GM18499 (cell line): ENCODE measurements at regions not wholly inside any gene's neighbourhood (a gene's known extent, or its start where the extent isn't known, plus 50 kb on each side); places are given as distances from the start of the nearest gene placed in this dataset.
"Not testable (repeated sequence)": the region's sequence is repeated elsewhere in the genome, so short reads cannot be mapped to it uniquely, and the experiment has no call there.

ENCODE experiments used
- ATAC-seq: cut with Tn5 transposase; IDR thresholded peaks from one replicate; pipeline ENCODE4 v1.9.1; 2021; ENCODE audit warnings: moderate number of reproducible peaks; ENCODE audit not compliant: insufficient read depth, unreplicated experiment

DNA sequence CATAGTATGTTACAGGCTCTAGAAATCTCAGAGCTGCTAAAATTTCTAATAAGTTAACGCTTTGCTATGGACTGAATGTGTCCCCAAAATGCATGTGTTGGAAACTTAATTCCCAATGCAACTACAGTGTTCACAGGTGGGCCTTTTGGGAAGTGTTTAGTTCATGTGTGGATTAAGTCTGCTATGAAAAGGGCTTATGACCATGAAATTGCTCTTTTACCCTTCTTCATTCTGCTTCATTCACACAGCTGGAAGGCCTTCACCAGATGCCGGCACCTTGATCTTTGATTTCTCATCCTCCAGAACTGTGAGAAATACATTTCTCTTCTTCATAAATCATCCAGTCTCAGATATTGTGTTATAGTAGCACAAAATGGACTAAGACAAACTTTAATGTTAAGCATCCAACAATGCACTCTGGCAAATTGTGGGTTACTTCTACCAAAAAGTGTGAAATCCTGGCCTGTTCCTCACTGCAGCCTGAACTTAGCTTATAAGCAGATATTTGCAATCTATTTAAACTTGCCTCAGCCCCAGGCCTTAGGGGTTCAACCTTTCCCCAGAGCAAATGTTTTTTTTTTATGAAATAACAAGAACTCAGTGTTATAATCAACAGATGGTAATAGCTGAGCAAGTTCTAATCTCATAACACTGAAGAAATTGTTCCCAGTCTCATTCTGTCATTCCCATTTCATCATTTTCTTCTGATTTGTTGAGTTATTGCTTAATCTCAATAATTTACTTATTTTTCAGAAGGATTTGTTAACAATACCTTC is 523.6 kb downstream of the KIF20B start:
- no peak for ATAC-seq

DNA sequence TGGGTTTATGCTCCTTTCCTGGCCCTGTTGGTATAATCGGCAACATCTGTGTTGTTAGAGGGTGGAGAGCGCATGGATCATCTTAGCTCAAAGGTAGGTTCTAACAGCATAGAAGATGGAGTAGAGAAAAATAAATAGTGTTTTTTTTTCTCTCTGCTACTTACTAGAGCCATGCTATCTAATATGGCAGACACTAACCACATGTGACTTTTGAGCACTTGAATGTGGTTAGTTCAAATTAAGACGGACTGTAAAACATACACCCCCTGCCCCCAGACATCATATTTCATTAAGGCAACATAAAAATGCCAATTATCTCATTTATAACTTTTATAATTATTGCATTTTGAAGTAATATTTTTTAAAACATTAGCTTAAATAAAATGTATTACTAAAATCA is 525.1 kb downstream of the KIF20B start:
- ATAC-seq, result no peak

DNA sequence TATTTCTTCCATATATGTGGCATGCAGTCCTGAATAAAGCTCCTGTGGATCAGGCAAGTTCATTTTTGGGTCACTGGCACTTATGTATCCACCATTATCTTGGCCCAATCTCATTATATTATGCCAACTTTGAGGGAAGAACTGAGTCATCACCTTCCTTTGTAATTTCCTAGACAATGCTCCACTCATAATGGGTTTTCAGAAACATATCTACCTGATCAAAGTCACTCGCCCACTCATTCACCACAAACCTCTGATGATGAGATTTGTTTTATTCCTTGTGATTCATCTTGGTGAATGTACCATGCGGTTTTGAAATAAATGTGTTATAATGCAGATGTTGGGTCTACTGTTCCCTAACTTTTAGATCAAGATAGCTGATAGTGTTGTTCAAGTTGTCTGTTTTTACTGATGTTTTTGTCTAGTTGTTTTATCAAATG is 525.8 kb downstream of the KIF20B start:
- ATAC-seq, result no peak

DNA sequence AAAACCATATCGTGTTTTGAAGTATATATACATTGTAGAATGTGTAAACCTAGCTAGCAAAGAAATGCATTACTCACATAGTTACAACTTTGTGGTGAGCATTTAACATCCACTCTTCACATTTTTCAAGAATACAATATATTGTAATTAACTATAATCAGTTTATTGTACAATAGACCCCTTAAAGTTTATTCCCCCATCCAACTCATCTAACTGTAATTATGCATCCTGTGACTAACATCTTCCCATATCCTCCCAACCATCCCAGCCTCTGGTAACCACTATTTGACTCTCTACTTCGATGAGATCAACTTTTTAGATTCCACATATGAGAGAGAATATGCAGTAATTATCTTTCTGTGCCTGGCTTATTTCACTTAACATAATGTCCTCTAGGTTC is 526.4 kb downstream of the KIF20B start:
- no peak for ATAC-seq

DNA sequence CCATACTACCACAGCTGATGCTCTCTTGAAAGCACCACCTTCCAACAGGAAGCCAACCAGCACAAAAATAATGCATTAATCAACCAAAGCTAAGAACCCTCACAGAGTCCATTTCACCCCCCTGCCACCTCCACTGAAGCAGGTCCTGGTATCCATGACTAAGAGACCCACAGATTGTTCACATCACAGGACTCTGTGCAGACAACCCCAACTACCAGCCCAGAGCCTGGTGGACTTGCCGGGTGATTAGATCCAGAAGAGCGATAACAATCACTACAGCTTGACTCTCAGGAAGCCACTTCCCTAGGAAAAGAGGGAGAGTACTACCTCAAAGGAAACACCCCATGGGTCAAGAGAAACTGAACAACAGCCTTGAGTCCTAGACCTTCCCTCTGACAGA is 528.1 kb downstream of the KIF20B start:
- no peak for ATAC-seq

DNA sequence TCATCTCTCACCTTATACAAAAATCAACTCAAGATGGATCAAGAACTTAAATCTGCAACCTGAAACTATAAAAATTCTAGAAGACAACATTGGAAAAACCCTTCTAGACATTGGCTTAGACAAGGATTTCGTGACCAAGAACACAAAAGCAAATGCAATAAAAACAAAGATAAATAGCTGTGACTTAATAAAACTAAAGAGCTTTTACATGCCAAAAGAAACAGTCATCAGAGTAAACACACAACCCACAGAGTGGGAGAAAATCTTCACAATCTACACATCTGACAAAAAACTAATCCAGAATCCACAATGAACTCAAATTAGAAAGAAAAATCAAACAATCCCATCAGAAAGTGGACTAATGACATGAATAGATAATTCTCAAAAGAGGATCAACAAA is 532.4 kb downstream of the KIF20B start:
- not testable (repeated sequence) for ATAC-seq

DNA sequence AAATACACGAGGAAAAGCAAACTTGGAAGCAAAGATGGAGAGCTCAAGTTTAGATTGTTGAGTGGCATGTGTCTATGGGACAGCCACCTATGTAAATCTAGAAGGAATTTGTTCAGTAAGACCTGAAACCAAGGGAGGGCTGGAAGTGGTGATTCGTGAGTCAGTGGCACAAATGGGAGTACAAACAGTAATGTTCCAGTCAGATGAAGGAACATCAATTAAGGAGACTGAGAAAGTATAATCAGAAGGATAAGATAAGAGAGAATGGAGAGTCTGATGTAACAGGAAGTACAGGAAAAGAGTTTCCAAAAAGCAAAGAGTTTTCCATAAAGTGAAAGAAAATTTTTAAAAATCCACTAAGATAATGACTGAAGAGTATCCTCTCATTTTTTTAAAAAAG is 544.2 kb downstream of the KIF20B start:
- ATAC-seq, result no peak

DNA sequence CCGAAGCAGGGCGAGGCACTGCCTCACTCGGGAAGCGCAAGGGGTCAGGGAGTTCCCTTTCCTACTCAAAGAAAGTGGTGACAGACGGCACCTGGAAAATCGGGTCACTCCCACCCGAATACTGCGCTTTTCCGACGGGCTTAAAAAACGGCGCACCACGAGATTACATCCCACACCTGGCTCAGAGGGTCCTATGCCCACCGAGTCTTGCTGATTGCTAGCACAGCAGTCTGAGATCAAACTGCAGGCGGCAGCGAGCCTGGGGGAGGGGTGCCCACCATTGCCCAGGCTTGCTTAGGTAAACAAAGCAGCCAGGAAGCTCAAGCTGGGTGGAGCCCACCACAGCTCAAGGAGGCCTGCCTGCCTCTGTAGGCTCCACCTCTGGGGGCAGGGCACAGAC is 549.4 kb downstream of the KIF20B start:
- not testable (repeated sequence) for ATAC-seq

DNA sequence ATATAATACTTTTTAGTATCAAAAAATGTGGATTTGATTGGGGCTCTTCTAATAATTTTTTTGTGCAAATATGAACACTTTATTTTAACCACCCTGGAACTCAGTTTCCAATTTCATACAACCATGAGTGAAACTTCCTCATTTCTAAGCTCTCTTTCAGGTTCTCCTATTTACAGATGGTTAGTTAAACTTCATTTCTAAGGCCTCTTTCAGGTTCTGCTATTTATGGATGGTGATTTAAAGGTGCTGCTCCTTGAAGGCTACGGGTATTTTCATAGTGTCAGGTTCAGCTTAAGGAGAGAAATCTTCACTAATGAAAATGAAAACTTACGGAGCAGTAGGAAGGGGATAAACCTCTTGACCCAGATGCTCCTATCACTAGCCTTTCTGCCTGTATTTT is 568.3 kb downstream of the KIF20B start:
- no peak for ATAC-seq

DNA sequence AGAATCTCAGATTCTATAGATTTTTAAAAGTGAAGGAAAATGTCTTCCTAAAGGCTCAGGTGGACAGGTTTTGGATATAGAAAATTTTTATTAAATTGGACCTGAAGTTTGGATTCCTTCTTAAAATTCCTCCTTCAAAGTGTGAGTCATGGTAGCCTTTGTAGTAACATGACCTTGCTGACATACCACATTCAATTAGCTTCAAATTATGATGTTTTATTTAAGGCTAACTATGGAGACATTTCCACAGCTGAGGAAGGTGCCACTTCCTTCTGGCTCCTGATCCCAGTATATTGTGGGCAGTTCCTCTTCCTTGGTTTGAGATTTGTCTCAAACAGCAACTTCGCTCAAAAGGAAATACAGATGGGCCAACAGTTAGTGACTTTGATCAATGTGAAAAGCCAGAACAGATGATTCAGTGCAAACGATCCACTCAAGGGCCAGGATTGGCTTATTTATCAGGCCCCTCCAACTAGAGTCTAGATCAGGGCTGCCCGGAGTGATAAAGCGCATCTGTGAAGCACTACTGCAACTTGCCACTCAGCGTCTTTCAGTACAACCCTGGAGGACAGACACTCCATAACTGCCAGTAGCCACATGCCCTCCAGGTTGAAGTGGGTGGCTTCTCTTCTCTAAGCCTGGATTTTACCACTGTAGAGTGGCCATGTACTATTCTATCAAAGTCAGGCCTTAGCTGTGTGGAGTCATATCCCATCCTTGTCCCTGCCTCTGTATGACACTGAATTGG is 573.5 kb downstream of the KIF20B start:
- ATAC-seq, result no peak

DNA sequence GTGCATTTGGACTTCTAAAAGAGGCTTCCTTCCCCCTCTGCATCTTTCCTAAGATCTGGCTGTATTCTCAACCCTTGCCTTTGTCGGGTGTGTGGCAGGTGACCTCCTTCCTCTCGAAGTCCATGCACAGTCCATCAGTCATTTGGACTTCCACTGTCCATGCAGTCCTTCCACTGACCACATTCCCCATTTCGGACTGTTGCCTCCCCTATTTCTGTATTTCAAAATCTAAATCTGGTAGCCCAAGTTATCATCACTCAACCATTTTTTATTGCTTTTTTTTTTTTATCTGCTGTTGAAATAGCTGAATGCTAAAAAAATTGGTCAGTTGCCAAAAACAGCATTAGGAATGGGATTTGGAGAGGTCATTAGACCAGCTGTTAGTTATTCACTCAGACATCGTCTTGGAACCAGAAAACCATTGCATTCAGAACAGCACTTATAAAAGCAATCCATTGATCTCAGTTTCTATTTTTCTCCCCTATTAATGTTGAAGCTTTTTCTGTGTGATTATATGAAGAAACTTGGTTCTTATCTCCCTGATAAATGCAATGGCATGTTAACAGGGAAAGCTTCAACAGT is 575.6 kb downstream of the KIF20B start:
- ATAC-seq, result no peak

DNA sequence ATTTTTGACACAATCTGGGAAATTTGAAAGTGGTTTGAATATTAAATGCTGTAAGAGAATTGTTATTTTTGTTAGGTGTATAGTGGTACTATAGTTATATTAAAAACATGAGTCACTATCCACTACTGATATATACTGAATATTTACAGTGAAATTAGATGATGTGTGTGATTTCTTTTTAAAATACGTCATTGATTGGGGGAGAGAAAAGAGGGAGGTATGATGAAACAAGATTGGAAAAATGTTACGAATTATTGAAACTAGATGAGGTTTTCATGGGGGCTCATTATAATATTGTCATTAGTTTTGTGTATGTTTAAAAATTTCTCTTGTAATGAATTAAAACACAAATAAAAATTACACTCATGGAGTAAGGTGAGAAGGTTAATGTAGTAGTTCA is 571.4 kb downstream of the HTR7 start:
- no peak for ATAC-seq

DNA sequence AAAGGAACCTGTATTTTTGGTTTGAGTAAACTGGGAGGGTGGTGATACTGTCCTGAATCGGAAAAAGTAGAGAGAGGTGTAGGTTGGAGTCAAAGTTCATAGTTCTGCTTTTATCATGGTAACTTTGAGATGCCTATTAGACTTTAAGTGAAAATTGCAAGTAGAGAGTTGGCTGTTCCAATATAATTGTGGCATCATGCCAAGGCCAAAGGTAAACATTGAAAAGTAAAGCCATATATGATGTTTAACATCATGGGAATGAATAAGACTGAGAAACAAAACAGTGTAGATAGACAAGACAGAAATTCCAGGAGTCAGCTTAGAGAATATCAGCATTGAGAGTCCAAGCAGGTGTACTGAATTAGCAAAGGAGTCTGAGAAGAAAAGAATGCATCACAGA is 570.9 kb downstream of the HTR7 start:
- ATAC-seq, result no peak

DNA sequence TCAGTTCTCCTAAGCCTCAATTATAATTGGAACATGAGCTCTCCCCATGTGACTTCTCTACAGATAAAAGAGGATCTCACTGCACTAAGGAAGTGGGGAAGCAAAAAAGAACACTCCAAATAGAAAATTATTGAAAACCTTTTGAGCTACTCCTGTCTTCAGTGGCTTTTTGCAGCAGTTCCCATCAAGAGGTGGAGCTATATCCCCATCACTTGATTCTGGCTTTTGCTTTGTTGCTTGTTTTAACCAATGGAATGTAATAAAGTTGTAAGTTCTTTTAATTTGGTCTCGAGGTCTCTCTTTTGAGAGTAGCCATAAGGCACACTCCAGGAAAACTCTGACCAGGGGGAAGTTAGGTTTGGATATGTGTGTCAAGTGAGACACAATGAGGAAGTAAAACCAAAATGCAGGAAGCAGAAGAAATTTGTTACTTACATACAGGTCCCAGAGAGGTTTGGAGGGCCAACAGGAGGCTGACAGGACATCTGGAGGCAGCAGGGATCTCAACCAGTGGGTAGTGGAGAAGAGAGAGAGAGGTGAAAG is 569.4 kb downstream of the HTR7 start:
- no peak for ATAC-seq

DNA sequence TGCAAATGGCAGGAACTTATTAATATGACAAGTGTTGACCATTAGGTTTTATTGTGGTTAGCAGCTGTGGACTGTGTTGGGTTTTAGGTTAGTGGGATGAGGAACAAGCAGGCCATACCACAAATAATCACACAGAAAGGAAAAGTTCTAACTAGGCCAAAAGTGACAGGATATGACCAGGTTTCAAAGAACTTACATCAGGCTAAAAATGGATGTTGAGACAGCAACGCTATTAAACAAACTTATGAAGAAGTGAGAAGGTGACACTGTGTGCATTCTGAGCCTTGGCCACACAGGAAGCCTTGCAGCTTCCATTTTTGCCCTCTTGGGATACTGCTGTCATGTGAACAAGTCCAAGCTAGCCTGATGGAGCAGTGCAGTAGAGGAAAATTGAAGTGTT is 568.8 kb downstream of the HTR7 start:
- peak; percentile 48 for ATAC-seq

DNA sequence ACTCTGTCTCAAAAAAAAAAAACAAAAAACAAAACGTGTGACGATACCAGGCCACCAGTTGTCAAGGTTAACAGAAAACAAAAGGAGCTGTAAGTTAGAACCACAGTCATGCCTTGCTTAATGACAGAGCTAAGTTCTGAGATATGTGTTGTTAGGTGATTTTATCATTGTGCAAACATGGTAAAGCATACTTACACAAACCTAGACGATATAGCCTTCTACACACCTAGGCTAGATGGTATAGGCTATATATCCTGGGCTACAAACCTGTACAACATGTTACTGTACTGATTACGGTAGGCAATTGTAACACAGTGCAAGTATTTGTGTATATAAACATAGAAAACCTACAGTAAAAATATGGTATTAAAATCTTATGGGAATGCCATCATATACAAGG is 564.2 kb downstream of the HTR7 start:
- no peak for ATAC-seq

DNA sequence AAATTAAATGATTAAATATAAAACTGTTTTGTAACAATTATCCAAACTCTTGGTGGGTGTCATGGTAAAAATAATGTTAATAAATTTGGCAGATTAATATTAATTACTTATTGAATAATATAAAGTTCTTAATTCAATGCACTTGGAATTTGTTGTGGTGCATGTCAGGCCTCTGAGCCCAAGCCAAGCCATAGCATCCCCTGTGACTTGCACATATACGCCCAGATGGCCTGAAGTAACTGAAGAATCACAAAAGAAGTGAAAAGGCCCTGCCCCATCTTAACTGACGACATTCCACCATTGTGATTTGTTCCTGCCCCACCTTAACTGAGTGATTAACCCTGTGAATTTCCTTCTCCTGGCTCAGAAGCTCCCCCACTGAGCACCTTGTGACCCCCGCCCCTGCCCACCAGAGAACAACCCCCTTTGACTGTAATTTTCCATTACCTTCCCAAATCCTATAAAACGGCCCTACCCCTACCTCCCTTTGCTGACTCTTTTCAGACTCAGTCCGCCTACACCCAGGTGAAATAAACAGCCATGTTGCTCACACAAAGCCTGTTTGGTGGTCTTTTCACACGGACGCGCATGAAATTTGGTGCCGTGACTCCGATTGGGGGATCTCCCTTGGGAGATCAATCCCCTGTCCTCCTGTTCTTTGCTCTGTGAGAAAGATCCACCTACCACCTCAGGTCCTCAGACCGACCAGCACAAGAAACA is 562.9 kb downstream of the HTR7 start:
- ATAC-seq, result not testable (repeated sequence)

DNA sequence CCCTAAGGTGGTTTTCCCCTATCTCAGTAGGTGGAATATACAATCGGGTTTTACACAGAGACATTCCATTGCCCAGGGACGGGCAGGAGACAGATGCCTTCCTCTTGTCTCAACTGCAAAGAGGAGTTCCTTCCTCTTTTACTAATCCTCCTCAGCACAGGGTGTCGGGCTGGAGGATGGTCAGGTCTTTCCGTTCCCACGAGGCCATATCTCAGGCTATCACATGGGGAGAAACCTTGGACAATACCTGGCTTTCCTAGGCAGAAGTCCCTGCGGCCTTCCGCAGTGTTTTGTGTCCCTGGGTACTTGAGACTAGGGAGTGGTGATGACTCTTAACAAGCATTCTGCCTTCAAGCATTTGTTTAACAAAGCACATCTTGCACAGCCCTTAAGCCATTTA is 555.8 kb downstream of the HTR7 start:
- not testable (repeated sequence) for ATAC-seq

DNA sequence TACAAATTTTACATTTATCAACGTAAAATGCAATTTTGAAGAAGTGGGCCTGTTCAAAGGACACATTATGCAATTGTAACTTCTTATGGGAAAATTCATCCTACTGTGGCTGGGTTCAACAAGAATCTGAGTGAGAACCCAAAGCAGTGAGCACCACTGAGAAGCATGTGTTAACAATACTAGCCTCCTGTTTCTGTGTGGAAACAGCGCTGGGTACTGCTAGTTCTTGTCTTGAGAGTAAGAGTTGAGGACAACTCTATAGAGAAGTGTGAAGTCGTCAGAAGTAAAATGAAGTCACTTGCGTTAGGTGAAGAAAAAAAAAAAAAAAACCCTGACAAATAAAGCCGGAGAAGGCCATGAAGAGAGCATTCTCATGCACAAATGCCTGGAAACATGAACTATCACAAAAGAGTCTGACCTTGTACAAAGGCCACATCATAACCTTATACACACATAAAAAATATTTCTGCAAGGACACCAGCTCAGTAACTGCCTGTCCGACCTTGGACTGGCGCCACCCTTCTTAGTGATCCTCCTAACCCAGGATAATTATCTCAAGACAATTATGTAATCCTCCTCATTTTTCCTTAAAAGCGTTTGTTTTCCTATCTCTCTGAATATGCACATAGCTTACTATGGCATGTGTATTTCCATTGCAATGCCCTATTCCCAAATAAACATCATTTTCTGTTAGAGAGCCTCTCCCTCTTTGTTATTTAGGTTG is 554.9 kb downstream of the HTR7 start:
- ATAC-seq, result no peak

DNA sequence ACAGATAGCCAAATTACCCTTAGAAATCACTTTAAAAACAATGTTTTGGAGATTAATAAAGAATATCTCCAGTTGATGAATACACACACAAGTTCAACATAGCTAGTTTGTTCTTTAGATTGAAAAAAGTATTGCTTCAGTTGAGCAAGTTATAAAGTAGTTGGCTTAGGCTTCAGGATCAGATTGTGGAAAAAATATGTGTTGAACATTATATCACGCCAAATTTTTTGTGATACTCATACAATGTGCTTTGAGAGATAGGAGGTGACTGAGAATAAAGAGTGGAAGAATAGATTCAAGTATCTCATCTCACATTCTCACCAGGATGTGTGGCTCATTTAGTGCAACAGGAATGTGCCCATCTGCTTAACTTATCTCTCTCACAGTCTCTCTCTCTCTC is 553.3 kb downstream of the HTR7 start:
- no peak for ATAC-seq
